Stimulated activated CD4-positive, alpha-beta T cell treated with anti-CD3 and anti-CD28 coated beads, Interleukin-12 subunit alpha, Interleukin-12 subunit beta, amount 100 ng/mL, for 24 hours (primary cell): ENCODE measurements at regions not wholly inside any gene's neighbourhood (a gene's known extent, or its start where the extent isn't known, plus 50 kb on each side); places are given as distances from the start of the nearest gene placed in this dataset.

Source experiments
- DNase-seq, 2 experiments: peaks; one replicate each; pipeline ENCODE4 v3.0.0-alpha.2; 2020; ENCODE audit warnings: low read depth in 2 of 2

DNA sequence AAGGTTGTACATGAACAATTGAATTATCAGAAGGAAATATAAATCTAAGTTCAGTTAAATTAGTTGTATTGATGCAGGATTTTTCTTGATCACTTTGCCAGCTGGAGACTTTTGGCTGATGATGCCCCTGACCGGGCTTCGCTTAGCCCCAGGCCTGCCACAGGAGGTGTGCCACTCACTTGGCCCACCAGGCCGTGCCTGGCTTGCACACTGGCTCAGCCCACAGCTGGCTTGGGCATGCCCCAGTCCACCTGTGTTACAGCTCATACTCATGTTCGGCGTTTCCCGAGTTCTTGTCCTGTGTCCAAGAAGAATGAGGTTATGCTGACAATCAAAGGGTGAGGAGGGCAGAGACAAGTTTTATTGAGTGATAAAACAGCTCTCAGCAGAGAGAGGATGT lies 773.9 kb upstream of the FANCL start:
- no peak for DNase-seq

DNA sequence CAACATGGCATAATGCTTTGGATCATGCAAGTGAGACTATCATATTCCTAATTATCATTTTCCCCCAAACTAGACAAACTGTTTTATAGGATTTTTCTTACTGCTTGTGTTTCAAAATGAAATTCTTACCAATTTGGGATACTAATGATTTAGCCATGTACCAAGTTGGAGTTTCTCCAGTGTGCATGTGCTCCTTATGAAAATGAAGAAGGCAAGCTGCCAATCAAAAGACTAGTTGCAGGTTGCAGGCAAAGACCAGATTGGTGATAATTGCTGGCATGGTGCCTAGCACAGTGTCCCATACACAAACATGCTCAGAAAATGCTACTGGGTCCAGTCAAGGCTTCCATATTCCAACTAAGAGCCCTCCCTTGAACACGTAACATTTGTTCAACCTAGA lies 771.8 kb upstream of the FANCL start:
- DNase-seq = no peak

DNA sequence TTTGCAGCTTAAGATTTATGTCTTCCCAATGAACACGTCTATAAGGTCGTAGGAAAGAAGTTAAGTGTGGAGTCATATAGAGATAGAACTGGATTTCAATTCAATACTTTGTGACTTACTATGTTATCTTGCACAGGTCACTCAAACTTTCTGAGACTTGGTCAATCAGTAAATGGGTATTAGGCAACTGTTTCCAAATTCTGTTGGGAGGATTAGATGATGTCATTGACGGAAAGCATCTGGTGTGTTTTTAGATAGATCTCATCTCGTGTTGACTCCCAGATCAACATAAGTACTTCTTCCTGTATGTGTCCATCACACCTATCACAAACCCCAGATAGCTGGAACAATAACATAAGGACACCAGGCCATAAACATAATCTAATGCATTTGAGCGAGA lies 771.1 kb upstream of the FANCL start:
- DNase-seq = no peak

DNA sequence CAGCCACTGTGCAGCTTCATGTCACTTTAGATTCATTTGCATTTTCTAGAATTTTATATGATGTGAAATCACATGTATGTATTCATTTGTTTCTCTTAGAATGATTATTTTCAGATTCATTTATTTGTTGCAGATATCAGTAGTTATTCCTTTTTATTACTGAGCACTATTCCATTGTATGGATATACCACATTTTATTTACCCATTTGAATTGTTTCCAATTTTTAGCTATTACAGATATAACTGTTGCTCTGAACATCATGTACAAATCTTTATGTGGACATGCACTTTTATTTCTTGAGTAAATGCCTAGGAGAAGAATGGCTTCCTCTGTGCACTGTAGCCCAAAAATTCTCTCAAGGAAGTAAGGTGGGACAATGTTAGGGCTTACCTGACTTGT lies 767.8 kb upstream of the FANCL start:
- DNase-seq = no peak

DNA sequence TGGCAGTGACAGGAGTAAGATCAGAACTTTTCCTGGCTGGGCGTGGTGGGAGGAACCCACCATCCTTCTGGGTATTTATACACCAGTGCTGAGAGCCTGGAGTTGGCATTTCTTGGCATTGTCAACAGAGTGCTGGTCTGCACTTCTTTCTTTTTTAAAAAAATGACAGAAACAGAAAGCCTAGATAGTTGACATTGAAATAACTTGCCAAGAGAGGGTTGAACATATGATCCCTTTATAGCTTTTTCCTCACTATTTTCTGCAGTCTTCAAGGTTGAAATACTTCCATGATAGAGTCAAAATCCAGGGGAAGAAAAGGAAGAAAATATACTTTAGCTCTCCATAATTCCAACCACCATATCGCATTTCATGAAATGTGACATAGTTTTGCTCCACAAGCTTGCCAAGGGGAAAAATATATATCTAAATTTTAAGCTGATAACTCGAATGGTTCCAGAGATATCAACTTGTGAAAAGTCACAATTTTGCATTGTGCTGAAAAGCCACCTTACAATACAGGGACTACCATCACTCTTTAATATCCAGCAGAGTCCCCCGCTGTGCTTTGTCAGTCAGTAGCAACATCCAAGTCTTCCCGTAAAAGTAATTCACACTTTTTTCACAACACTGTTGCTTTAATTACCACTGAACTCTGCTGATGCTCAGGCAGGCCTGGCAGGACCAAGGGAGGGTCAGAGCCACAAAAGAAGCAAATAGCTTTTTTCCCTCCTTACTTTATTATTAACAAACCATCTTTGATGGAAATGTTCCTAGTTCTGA lies 764.9 kb upstream of the FANCL start:
- no peak for DNase-seq

DNA sequence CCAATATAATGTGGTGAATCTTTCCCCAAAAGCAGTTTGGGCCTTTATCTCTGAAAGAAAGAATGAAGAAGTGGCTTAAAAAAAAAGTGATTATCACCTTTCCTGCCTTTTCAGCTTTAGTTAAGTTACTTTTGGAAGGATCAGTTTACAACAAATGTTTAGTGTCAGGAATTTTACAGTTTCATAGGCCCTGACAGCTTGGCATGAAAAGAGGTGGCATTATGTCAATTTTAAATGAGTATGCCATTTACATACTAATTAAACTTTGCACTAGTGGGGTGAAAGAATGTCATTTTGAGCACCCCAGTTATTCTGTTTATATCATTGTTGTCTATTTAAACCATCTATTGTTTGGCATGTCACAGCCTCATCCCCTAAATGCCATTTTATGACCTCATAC lies 763.5 kb upstream of the FANCL start:
- DNase-seq = no peak

DNA sequence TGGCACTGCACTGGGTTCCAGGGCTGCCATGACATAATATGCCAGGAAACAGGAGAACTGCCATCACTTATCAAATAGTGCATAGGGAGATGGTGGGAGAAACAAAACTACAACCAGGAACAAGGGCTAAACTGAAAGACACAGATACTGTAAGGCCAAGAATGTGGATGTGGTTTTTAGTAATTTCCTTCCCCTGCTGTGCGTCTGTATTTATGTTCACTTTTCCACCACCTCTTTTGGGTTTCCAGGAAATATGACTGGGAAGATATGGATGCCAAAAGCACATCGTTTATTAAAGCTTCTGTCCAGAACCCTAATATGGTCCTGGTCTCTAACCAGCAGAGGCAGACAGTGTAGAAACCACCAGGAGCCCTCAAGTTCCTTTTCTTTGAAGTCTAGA lies 759.7 kb upstream of the FANCL start:
- DNase-seq = no peak

DNA sequence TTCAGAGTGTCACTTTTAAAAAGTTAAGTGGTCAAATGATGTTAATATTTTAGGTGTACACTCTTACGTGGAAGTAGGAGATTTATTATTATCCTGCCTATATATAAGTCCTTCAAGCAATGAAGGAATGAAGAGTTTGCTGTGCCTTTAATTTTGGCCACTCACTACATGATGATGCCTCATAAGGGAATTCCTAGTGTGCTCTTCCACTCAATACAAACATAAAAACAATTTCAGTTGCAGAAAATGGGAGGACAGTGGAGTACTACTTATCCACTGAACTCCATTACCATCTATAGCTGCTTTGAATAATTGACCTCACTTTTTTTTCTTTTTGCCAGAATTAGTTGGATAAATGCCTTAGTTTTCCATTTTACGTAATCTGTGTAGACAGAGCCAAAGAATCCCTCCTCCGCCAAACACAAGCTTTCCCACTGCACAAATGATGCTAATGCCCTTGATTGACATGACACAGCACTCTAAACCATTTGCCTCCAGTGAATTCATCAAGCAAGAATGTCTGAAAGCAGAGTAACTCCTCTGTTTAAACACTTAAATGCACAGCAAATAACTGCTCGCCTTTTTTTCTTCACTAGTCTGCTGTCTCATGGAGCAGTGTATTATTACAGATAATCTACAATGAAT lies 751.1 kb upstream of the FANCL start:
- no peak for DNase-seq

DNA sequence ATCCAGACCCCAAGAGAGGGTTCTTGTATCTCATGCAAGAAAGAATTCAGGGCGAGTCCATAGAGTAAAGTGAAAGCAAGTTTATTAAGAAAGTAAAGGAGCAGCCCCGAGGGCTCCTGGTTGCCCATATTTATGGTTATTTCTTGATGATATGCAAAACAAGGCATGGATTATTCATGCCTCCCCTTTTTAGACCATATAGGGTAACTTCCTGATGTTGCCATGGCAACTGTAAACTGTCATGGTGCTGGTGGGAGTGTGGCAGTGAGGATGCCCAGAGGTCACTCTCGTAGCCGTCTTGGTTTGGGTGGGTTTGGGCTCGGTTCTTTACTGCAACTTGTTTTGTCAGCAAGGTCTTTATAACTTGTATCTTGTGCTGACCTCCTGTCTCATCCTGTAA lies 750.2 kb upstream of the FANCL start:
- no peak for DNase-seq

DNA sequence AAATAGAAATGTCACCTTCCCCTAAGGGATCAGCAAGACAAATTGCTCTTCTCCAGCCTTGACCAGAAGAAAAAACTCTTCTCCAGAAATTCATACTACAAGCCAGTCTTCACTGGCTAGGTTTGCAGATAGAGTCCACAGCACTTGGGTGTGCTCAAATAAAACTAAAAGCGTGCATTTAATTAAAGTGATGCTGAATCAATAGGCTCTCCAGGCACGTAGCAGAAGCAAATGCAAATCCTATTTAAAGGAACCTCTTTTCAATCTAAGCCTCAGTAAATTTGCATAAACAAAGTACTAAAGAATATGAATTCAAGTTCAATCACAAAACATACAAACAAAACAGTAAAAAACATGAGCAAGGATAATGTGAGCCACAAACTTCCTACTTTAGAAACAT lies 744.4 kb upstream of the FANCL start:
- no peak for DNase-seq

DNA sequence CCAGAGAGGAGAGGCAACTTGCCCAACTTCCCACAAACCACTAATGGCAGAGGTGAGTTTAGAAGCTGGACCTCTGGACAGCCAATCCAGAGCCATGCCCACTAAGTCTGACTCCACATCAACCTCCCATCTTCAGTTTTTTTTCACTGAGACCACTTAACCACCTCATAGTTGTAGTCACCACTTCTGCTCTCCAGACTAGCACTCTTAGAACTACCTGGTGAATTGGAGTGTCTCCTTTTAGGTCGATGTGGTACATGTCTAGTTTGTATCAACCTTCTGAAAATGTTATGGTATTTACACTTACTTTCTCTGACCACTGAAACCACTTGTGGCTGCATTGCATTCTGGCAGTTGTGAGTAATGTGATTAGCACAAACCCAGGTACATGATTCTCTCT lies 743.6 kb upstream of the FANCL start:
- no peak for DNase-seq

DNA sequence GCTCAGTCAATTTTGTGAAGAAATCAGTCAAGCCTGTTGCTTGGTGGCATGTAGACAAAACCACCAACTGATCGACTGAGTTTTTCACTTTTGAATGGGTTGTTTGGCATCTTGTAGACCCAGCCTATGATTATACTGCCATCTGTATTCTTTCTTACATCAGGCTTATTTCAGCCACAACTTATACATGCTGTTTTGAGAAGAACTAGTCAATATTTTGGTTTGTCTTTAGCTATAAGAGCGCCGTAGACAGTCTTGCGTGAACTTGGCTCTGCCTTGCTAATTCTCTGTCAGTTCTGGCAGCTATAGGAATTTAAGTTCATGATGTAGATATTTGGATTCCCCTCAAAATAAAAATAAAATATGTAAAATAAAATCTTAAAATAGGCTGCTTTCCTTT lies 742.0 kb upstream of the FANCL start:
- DNase-seq = no peak

DNA sequence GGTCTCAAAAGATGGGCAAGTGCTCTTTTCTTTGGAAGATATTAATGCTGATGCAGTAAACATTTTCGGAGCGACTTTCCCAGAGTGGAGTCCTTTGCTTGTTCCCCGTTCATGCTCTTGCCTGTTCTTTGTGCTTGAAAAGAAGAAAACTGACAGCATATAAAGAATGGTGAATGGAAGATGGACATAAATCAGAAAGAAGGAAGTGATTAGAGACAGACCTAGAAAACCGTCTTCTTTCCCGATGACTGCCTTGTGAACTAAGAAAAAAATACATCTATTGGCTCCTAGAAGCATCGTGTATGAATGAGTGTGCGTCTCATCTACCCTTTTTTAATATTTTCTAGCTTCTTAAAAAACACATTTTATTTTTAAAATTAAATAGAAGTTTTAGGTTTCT lies 740.1 kb upstream of the FANCL start:
- no peak for DNase-seq

DNA sequence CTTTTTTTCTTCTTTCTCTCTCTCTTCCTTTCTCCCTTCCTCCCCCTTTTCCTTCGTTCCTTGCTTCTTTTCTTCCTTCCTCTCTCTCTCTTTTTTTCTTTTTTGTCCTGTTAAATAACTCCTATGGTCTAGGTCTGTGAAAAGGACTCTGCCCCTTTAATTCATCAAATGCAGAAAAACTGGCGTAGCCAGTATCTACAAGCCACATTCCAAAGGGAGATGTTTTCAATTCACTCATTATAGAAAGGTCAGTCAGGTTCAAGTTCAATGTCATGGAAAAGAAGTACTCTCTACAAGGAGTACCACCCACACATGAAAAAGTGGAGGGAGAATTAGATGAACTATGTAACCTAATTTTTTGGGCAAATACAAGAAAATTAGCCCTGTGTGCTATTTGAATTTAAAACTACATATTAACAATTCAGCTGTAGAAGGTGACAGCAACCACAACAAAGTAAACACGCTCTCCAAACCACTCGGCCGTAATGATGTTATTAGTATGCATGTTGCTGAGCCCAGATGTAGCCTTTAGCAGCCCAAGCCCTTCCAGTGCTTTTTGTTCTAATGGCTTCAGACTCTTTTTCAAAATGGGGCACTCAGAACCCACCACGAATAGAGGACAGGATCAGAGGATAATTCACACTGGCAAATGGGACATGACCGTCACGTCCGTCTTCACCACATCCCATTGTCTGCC lies 735.4 kb upstream of the FANCL start:
- DNase-seq = no peak

DNA sequence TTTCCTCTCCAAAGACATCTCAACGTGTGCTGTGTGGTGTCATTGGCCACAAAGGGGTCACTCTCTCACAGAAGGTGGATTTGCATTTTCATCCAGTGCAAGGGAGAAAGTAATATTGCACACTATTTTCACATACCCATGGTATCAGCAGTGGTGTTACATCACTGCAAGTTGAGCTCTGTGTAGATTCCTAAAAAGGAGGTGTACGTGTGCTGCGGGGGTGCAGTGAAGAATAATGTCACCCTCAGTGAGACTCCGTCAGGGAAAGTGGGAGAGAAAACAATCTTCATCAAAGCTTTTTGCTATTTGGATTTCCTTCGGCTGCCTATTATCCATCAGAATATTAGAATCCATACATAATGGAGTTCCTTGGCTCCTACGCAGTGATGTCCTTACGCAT lies 733.8 kb upstream of the FANCL start:
- DNase-seq = no peak

DNA sequence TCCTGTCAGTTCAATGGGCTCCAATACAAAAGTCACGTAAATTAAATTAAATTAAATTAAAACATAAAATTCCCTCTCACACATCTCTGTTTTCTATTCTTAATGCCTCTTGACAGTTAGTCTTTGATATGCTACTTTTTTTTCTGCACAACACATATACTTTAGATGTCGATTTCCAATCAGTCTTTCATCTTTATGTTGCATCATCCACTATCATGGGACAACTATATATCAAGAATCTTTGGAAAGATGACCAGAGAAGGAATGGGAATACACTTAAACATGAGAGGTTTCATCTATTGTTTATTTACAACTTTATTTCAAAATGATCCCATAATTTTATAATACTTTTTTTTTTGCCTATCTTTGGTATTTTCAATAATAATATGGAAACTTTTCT lies 733.3 kb upstream of the FANCL start:
- no peak for DNase-seq

DNA sequence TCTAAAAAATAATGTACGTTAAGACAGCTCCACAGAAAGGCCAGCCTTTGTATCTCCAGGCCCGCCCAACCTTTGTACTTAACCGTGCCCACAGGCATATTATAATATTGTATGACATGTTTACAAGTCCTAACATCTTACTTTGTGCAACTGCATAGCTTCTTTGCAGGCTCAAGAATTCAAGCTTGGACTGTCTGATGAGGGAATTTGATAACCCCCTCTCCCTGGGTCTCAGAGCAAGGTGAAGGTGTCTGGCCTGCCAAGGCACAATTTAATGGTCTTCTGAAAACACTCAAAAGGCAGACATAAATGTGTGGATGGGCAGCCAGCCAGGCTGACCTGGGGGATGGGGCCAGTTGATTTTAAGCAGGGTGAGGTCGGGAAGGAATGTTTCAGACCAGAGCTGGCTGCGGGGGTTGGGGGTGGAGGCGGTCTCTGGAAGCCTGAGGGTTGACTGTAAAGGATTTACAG lies 732.7 kb upstream of the FANCL start:
- DNase-seq = no peak

DNA sequence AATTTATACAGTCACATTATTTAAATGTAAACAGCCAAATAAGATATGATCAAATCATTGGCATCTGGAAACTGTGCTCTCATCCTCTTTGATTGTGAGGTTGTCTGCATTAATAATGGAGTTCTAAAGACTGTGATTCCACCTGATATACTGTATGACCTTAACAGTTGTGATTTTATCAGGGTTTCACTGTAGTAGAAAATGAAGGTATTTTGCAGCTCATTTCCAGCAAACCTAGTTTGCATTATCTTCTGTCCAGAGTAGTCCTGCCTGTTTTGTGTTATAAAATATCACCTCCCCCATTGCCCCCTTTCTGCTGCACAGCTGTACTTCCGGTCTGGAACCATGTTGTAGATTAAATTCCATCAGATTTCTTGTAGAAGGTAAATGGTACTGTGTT lies 731.6 kb upstream of the FANCL start:
- no peak for DNase-seq

DNA sequence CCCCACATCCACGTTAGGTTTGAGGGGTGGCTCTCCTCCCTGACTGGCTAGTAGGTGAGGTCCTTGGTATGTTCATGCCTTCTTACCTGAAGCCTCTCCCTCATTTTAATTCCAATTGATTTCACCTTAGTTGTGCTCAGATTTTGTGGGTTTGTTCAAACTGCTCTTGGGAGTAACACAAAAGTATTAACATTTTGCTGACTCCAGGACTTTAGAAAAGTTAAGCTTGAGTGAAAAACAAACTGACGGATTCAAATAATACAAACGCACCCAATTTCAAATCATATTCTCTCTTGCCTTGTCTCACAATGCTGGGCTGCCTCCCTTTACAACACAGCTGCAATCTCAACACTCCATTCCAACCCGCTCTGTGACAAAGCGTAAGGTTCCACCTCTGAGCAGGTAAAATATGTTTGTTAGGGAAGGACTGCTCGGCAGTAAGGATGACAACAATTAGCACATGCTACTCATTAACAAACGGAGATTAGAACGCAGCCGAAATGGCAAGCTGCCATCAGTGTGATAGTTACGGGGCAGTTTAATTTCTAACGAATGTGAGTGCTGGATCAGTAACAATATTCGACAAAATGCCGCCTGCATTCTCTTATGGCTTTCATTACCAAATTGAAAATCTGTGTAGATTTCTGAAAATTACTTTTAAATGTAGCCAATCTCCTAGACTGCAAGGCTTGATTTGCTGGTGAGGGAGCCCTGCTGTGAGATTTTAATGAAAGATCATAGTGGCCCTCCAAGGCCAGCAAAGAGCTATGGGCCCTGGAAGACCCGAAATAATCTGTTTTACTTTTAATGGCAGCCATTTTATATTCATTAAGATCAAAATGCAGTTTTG lies 730.6 kb upstream of the FANCL start:
- DNase-seq = no peak

DNA sequence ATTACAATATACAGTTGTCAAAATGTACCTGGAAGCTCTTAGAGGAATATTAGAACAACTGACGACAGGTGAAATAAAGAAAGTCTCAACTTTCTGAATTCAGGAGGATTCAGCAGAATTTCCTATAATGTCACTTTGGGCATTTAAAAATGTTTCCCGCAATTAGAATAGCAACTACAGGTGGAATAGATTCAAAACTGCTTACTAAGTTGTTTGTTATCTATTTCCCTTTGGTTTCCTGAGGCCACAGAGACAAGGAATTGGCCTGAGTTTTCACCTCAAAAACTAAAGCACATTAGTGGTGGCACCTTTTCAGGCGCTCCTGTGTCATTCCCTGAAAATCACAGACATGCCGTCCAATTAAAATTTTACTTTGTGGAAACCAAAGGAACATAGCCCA lies 729.2 kb upstream of the FANCL start:
- DNase-seq = no peak

DNA sequence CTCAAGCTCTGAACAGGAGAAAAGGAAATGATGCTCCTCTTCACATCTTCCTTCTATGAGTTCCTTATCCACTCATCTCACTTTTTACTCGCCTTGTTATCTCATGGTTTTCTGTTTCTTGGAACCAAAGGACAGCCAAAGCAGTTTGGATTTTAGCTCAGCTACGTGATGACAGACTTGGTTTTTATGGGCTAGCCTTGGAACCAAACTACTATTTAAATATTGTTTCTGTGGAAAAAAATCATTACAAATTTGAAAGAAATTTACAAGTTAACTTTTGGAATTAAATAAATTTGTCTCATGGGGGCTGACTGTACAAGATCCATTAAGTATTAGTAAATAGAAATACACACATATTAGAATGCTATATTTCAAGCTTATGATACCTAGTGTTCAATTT lies 727.8 kb upstream of the FANCL start:
- DNase-seq = no peak

DNA sequence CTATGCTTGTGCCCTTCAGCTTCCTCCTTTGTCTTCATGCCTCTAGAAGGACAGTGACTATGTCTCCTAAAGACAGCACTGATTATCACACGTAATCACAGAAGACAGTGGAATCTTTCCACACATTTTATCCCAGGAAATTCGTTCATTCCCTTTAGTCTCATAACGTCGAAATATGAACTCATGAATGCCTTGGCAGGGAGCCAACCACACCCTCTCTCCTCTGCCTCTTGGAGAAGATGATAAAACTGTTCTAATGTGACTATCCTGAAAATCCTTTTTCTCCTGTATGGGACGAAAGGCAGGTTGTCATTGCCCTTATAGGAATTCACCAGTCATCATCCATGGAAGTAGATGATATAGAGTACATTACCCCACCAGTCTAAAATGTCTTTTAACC lies 726.6 kb upstream of the FANCL start:
- DNase-seq = no peak
